Neuronal stem cell (in vitro differentiated cells): ENCODE measurements at regions not wholly inside any gene's neighbourhood (a gene's known extent, or its start where the extent isn't known, plus 50 kb on each side); places are given as distances from the start of the nearest gene placed in this dataset.
A peak's percentile ranks its signal among the peaks of the same experiment; 100 is the strongest.

Experiments
- DNase-seq: peaks from one replicate; pipeline ENCODE4 v3.0.0-alpha.2; 2013; ENCODE audit warnings: low spot score
- H2AFZ ChIP-seq: one replicate; pipeline ENCODE4 v1.6.1; 2013; ENCODE audit warnings: mild to moderate bottlenecking, low read length, inconsistent platforms
- H2AK5ac ChIP-seq: 2 replicates; pipeline ENCODE4 v1.6.1; 2013; ENCODE audit warnings: low read depth, mild to moderate bottlenecking, inconsistent platforms, low read length, moderate library complexity, mixed read lengths
- H2BK120ac ChIP-seq: 2 replicates; pipeline ENCODE4 v1.6.1; 2013; ENCODE audit warnings: low read depth, mild to moderate bottlenecking, inconsistent platforms, low read length, moderate library complexity, mixed read lengths
- H2BK12ac ChIP-seq: one replicate; pipeline ENCODE4 v1.6.1; 2013; ENCODE audit warnings: low read length, inconsistent platforms
- H2BK15ac ChIP-seq: 2 replicates; pipeline ENCODE4 v1.6.1; 2013; ENCODE audit warnings: mild to moderate bottlenecking, low read length, inconsistent platforms, mixed read lengths
- H2BK5ac ChIP-seq: one replicate; pipeline ENCODE4 v1.6.1; 2013; ENCODE audit warnings: inconsistent platforms, mild to moderate bottlenecking, low read length, moderate library complexity
- H3K14ac ChIP-seq: one replicate; pipeline ENCODE4 v1.6.1; 2013; ENCODE audit warnings: low read length, inconsistent platforms
- H3K18ac ChIP-seq: 2 replicates; pipeline ENCODE4 v1.6.1; 2013; ENCODE audit warnings: low read length, inconsistent platforms
- H3K23ac ChIP-seq: 2 replicates; pipeline ENCODE4 v1.6.1; 2013; ENCODE audit warnings: low read depth, mild to moderate bottlenecking, mixed read lengths, low read length, inconsistent platforms; ENCODE audit not compliant: poor library complexity
- H3K27ac ChIP-seq: replicated peaks from 3 replicates; pipeline ENCODE4 v1.5.1; 2013; ENCODE audit warnings: low read length, inconsistent platforms
- H3K27me3 ChIP-seq, 3 experiments: 2 replicates each; pipeline ENCODE4 v1.6.1; 2013; ENCODE audit warnings: low read length in 3 of 3, mild to moderate bottlenecking in 2 of 3, inconsistent platforms in 1 of 3, low read depth in 1 of 3, mixed read lengths in 1 of 3, moderate library complexity in 1 of 3; ENCODE audit not compliant: control insufficient read depth in 3 of 3, insufficient read depth in 3 of 3
- H3K36me3 ChIP-seq, 2 donors: replicated peaks in 1 of 2; 2 replicates each; pipeline ENCODE4 v1.6.1; 2013; ENCODE audit warnings: low read length in 2 of 2; ENCODE audit not compliant: control insufficient read depth in 2 of 2, insufficient read depth in 2 of 2
- H3K4ac ChIP-seq: 2 replicates; pipeline ENCODE4 v1.6.1; 2013; ENCODE audit warnings: inconsistent platforms, mild to moderate bottlenecking, low read length, moderate library complexity
- H3K4me1 ChIP-seq, 2 donors: 1 replicate in 1 of 2; 2 replicates in 1 of 2; pipeline ENCODE4 v1.6.1; 2013; ENCODE audit warnings: low read length in 2 of 2, low read depth in 1 of 2; ENCODE audit not compliant: control insufficient read depth in 2 of 2, insufficient read depth in 1 of 2
- H3K4me2 ChIP-seq: one replicate; pipeline ENCODE4 v1.6.1; 2013; ENCODE audit warnings: mild to moderate bottlenecking, low read length, inconsistent platforms; ENCODE audit not compliant: insufficient read depth, poor library complexity, severe bottlenecking
- H3K4me3 ChIP-seq, 2 donors: 2 replicates each; pipeline ENCODE4 v1.5.1; 2013; ENCODE audit warnings: low read length in 2 of 2, mild to moderate bottlenecking in 2 of 2, inconsistent platforms in 1 of 2, moderate library complexity in 1 of 2
- H3K79me1 ChIP-seq: one replicate; pipeline ENCODE4 v1.6.1; 2013; ENCODE audit warnings: low read depth, mild to moderate bottlenecking, inconsistent platforms, low read length, moderate library complexity
- H3K9ac ChIP-seq: one replicate; pipeline ENCODE4 v1.6.1; 2013; ENCODE audit warnings: mild to moderate bottlenecking, low read depth, low read length, inconsistent platforms; ENCODE audit not compliant: poor library complexity
- H3K9me3 ChIP-seq, 2 donors: replicated peaks in 1 of 2; 2 replicates each; pipeline versions ENCODE3 to v1.6.1; 2013; ENCODE audit warnings: low read length in 2 of 2, mild to moderate bottlenecking in 2 of 2, inconsistent platforms in 1 of 2, low read depth in 1 of 2, mixed read lengths in 1 of 2, moderate library complexity in 1 of 2; ENCODE audit not compliant: control insufficient read depth in 2 of 2, insufficient read depth in 1 of 2
- H4K8ac ChIP-seq: one replicate; pipeline ENCODE4 v1.6.1; 2013; ENCODE audit warnings: low read depth, mild to moderate bottlenecking, inconsistent platforms, low read length, moderate library complexity
- H4K91ac ChIP-seq: one replicate; pipeline ENCODE4 v1.6.1; 2013; ENCODE audit warnings: low read length, low read depth, mild to moderate bottlenecking, inconsistent platforms; ENCODE audit not compliant: poor library complexity
- WGBS, 2 donors: extraction: QIAGEN DNeasy Blood & Tissue Kit; methylation state at CpG; one replicate each; pipeline ENCODE4 v1.1.7; 2013; ENCODE audit warnings: missing lambda C conversion rate in 2 of 2, mixed read lengths in 1 of 2; ENCODE audit not compliant: insufficient read length in 2 of 2, insufficient replicate concordance in 1 of 2; ENCODE audit errors: extremely low coverage in 2 of 2; 5-methylcytosine and 5-hydroxymethylcytosine counted together

DNA sequence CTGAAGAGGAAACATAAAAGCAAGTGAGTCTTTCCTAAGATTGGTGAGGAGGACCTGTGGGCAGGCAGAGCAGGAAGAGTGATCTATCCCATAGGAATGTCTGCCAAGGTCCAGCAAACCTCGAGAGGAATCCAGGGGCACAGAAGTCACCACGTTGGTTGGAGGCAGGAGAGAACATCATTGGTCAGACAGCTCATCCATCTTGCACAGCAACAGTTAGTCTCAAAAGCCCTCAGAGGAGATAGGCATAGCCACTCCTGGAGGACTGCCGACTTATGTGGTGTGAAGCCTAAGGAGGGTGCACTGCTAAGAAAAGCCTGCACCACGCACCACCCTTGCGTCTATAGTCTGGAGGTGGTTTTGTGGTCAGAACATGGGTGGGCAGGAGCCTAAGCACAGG is 109.1 kb downstream of the RASSF10 start:
- peaks cover 2 to 4% of the 10 kb centered on the region in 2 donors for H3K9me3 ChIP-seq
- H3K4me1 ChIP-seq = peaks cover 13 to 19% of the 10 kb centered on the region in 2 donors
- no peak overlapping the region for H3K27ac ChIP-seq
- H2BK12ac ChIP-seq = no peak overlapping the region
- H3K4me2 ChIP-seq = no peak overlapping the region
- H2BK120ac ChIP-seq = no peak overlapping the region
- H3K18ac ChIP-seq = peak overlapping the region; percentile 86
- H3K23ac ChIP-seq = peak overlapping the region; percentile 8
- H2BK5ac ChIP-seq = no peak overlapping the region
- H2AFZ ChIP-seq = no peak overlapping the region
- H4K8ac ChIP-seq = no peak overlapping the region
- WGBS, 2 donors = no CpG with 5 or more reads among the region's 5 CpGs
- no peak for DNase-seq
- no peaks in the 10 kb centered on the region for H3K79me1 ChIP-seq
- peak overlapping the region; percentile 62 for H3K4ac ChIP-seq
- H2BK15ac ChIP-seq = peak overlapping the region; percentile 11
- no peaks in the 10 kb centered on the region for H3K36me3 ChIP-seq
- H3K4me3 ChIP-seq = no peak overlapping the region
- peak overlapping the region; percentile 8 for H4K91ac ChIP-seq
- no peaks in the 10 kb centered on the region for H3K27me3 ChIP-seq
- no peak overlapping the region for H3K14ac ChIP-seq
- peak overlapping the region; percentile 77 for H2AK5ac ChIP-seq
- H3K9ac ChIP-seq = no peak overlapping the region

DNA sequence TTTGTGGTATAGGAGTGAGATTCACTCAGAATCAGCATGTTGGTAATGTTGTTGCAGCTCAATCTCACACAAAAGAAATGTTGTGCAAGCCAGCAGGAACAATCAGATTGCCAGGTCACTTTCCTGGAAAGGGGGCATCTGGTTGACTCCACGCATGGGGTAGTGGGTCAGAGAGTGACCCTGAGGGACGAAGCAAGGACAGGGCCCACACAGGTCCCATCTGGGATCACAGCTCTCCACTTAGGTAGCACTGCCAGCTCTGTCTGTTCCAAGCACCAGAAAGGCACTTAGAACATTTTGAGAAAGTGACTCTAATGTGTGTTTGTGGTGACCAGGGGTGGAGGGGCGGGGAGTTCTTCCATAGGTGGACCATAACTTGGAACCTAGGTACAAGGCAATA is 109.5 kb downstream of the RASSF10 start:
- no peak overlapping the region for H3K4me2 ChIP-seq

DNA sequence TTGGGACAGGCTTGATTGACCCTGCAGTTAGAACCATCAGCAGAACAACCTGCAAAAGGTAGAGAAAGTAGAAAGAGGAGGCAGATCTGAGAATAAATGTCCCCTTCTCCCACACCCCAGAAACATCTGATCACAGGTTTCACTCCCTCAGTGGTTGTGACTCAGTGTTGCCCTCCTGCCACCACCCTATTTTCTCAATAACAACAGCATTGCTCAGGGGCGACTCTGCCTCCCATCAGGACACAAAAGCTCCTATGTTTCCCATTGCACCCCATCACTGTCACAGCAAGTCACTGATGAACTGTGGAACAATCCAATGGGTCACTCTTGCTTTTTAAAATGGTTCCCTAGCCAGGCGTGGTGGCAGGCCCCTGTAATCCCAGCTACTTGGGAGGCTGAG is 110.2 kb downstream of the RASSF10 start:
- Histone ChIP-seq H2AFZ (no peak overlapping the region), H3K4ac (no peak overlapping the region), H3K4me1 (peaks cover 9 to 14% of the 10 kb centered on the region in 2 donors), H3K79me1 (no peaks in the 10 kb centered on the region), H2AK5ac (no peak overlapping the region), H2BK120ac (no peak overlapping the region), H2BK12ac (no peak overlapping the region), H3K4me3 (no peak overlapping the region), H2BK15ac (no peak overlapping the region), H3K36me3 (no peaks in the 10 kb centered on the region), H3K18ac (no peak overlapping the region), H3K27me3 (no peaks in the 10 kb centered on the region), H3K27ac (no peak overlapping the region), H3K9me3 (peaks cover 2 to 6% of the 10 kb centered on the region in 2 donors), H2BK5ac (no peak overlapping the region), H3K23ac (no peak overlapping the region), H3K14ac (no peak overlapping the region), H3K9ac (no peak overlapping the region), H4K8ac (no peak overlapping the region), H4K91ac (no peak overlapping the region), H3K4me2 (no peak overlapping the region)
- DNase-seq = no peak
- WGBS, 2 donors = no CpG with 5 or more reads among the region's 2 CpGs

More for the DNA sequence above, 109.5 kb downstream of the RASSF10 start:
- Histone ChIP-seq H3K4me3 (no peak overlapping the region), H3K9me3 (peaks cover 2 to 6% of the 10 kb centered on the region in 2 donors), H2BK120ac (no peak overlapping the region), H2BK5ac (no peak overlapping the region), H3K14ac (no peak overlapping the region), H3K79me1 (no peaks in the 10 kb centered on the region), H2BK12ac (no peak overlapping the region), H4K91ac (peak overlapping the region; percentile 22), H3K18ac (peak overlapping the region; percentile 86), H3K27me3 (no peaks in the 10 kb centered on the region), H2AFZ (no peak overlapping the region), H2AK5ac (peak overlapping the region; percentile 77), H3K4me1 (peaks cover 13 to 17% of the 10 kb centered on the region in 2 donors), H3K4ac (peak overlapping the region; percentile 62), H3K9ac (no peak overlapping the region), H3K36me3 (no peaks in the 10 kb centered on the region), H2BK15ac (peak overlapping the region; percentile 11), H3K27ac (no peak overlapping the region), H3K23ac (peak overlapping the region; percentile 8), H4K8ac (no peak overlapping the region)
- no CpG with 5 or more reads among the region's 3 CpGs for WGBS, 2 donors
- DNase-seq = no peak

DNA sequence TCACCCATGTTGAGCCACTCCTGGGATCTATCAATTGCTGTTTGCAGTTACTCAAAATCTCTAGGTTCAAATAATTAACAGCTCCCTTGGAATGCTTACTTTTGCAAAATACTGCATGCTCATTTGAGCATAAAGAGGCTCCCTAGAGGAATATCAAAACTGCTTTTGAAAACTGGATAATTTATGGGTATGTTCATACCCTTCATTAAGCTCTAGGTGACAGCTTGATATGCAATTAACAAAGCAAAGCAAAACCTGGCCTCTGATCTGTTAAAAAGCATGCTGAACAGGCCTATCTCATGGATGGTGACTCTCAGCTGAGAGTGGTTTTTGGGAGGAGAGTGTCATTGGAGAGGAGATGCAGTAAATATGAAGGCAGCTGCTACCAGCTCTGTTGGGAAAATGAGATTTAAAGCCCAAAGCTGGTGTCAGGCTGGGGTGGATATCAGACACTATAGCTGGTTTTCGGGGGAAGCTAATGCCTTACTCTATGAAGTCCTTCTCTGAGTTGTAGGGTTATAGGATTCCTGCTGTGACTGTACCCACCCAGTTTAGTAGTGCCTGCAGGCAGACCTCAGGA is 110.9 kb downstream of the RASSF10 start:
- Histone ChIP-seq H4K8ac (no peak overlapping the region), H2BK120ac (no peak overlapping the region), H2BK12ac (no peak overlapping the region), H3K27ac (no peak overlapping the region), H3K27me3 (no peaks in the 10 kb centered on the region), H3K4me2 (no peak overlapping the region), H4K91ac (no peak overlapping the region), H3K4me3 (no peak overlapping the region), H3K14ac (no peak overlapping the region), H3K9me3 (peaks cover 2 to 6% of the 10 kb centered on the region in 2 donors), H2AK5ac (no peak overlapping the region), H2AFZ (peak overlapping the region; percentile 33), H3K18ac (no peak overlapping the region), H3K79me1 (no peaks in the 10 kb centered on the region), H3K9ac (no peak overlapping the region), H3K4ac (no peak overlapping the region), H3K23ac (no peak overlapping the region), H3K4me1 (peaks cover 5 to 9% of the 10 kb centered on the region in 2 donors), H3K36me3 (no peaks in the 10 kb centered on the region), H2BK15ac (no peak overlapping the region), H2BK5ac (no peak overlapping the region)
- no CpG with 5 or more reads among the region's 1 CpG for WGBS, 2 donors
- DNase-seq = no peak
